GM23338 (cell line): ENCODE measurements at regions not wholly inside any gene's neighbourhood (a gene's known extent, or its start where the extent isn't known, plus 50 kb on each side); places are given as distances from the start of the nearest gene placed in this dataset.

ENCODE experiments used
- EZH2phosphoT487 ChIP-seq: fragments of 200-600 bp; sonication (generic); IDR thresholded peaks from one replicate; pipeline ENCODE4 v1.8.1; 2018; ENCODE audit warnings: antibody characterized with exemption; ENCODE audit not compliant: unreplicated experiment
- TF ChIP-seq, protein P1 (sequence below), 2 experiments: fragments of 200-600 bp in 1 of 2; sonication (generic) in 1 of 2; conservative IDR thresholded peaks; 2 replicates each; pipeline versions ENCODE4 v1.5.1 to v1.6.1; 2016 to 2017; ENCODE audit warnings: antibody characterized with exemption in 2 of 2, low read depth in 2 of 2, mild to moderate bottlenecking in 2 of 2, moderate library complexity in 1 of 2

DNA sequence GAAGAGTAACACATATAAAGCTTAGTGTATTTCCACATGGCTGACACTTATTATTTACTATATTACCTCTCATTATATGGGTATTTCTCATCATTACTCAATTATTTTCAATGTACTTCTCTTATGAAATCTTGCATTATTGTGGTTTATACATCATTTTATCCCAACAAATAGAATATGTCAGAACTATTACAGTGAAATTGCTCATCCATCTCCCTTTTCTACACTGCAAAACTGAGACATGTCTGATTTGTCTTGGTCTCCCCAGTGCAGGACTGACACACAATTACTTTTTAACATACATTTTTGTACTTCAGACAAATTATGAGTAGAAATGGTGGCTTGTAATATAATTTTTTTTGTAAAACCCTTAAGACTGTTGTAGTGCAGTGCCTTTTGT lies 600.9 kb downstream of the PLCL1 start:
- TF ChIP-seq, protein P1, sequence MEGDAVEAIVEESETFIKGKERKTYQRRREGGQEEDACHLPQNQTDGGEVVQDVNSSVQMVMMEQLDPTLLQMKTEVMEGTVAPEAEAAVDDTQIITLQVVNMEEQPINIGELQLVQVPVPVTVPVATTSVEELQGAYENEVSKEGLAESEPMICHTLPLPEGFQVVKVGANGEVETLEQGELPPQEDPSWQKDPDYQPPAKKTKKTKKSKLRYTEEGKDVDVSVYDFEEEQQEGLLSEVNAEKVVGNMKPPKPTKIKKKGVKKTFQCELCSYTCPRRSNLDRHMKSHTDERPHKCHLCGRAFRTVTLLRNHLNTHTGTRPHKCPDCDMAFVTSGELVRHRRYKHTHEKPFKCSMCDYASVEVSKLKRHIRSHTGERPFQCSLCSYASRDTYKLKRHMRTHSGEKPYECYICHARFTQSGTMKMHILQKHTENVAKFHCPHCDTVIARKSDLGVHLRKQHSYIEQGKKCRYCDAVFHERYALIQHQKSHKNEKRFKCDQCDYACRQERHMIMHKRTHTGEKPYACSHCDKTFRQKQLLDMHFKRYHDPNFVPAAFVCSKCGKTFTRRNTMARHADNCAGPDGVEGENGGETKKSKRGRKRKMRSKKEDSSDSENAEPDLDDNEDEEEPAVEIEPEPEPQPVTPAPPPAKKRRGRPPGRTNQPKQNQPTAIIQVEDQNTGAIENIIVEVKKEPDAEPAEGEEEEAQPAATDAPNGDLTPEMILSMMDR (conservative IDR thresholded peaks at IDR 0.05; ENCODE audit: low read depth in 2 of 2): no peak
- TF ChIP-seq EZH2phosphoT487: no peak
